ENCODE measurements at regions not wholly inside any gene's neighbourhood (a gene's known extent, or its start where the extent isn't known, plus 50 kb on each side); places are given as distances from the start of the nearest gene placed in this dataset.
A peak's percentile ranks its signal among the peaks of the same experiment; 100 is the strongest.

GRCh38 chr1:95503278-95504030 is 269.4 kb downstream of the RWDD3 start:
- H3K36me3 ChIP-seq (ENCODE audit: insufficient read depth, low read depth, low read length): no peaks in the 10 kb centered on the region
- no peak overlapping the region for H3K4me3 ChIP-seq (ENCODE audit: low read length)
- no peaks in the 10 kb centered on the region for H3K9me3 ChIP-seq (ENCODE audit: insufficient read depth, low read depth, low read length)
- H3K4me1 ChIP-seq (ENCODE audit: insufficient read depth, low read length): peaks cover 8% of the 10 kb centered on the region
- H3K27me3 ChIP-seq (ENCODE audit: insufficient read depth, low read length): no peaks in the 10 kb centered on the region
- H3K27ac ChIP-seq (ENCODE audit: low read length): no peak overlapping the region
- no peak overlapping the region for H3K9ac ChIP-seq (ENCODE audit: low read depth, low read length)

GRCh38 chr1:95504321-95504720 is 270.3 kb downstream of the RWDD3 start:
- Histone ChIP-seq H3K4me3 (ENCODE audit: low read length) (no peak overlapping the region), H3K9ac (ENCODE audit: low read depth, low read length) (peak overlapping the region; percentile 23; the same call in 1 of the 2 replicates), H3K27ac (ENCODE audit: low read length) (no peak overlapping the region), H3K36me3 (ENCODE audit: insufficient read depth, low read depth, low read length) (no peaks in the 10 kb centered on the region), H3K27me3 (ENCODE audit: insufficient read depth, low read length) (no peaks in the 10 kb centered on the region), H3K9me3 (ENCODE audit: insufficient read depth, low read depth, low read length) (no peaks in the 10 kb centered on the region), H3K4me1 (ENCODE audit: insufficient read depth, low read length) (peaks cover 8% of the 10 kb centered on the region)

- no peak overlapping the region for H3K9ac ChIP-seq (ENCODE audit: low read depth, low read length)
- H3K27ac ChIP-seq (ENCODE audit: low read length): no peak overlapping the region
- no peaks in the 10 kb centered on the region for H3K9me3 ChIP-seq (ENCODE audit: insufficient read depth, low read depth, low read length)
- no peaks in the 10 kb centered on the region for H3K27me3 ChIP-seq (ENCODE audit: insufficient read depth, low read length)
- H3K36me3 ChIP-seq (ENCODE audit: insufficient read depth, low read depth, low read length): no peaks in the 10 kb centered on the region
- H3K4me1 ChIP-seq (ENCODE audit: insufficient read depth, low read length): peaks cover 13% of the 10 kb centered on the region
- no peak overlapping the region for H3K4me3 ChIP-seq (ENCODE audit: low read length)
Measured at GRCh38 chr1:95506736-95507414, 272.9 kb downstream of the RWDD3 start.

- Histone ChIP-seq H3K36me3 (ENCODE audit: insufficient read depth, low read depth, low read length) (no peaks in the 10 kb centered on the region), H3K4me1 (ENCODE audit: insufficient read depth, low read length) (peaks cover 15% of the 10 kb centered on the region; the same call in 1 of the 2 replicates), H3K4me3 (ENCODE audit: low read length) (no peak overlapping the region), H3K27me3 (ENCODE audit: insufficient read depth, low read length) (no peaks in the 10 kb centered on the region), H3K9ac (ENCODE audit: low read depth, low read length) (no peak overlapping the region), H3K27ac (ENCODE audit: low read length) (no peak overlapping the region), H3K9me3 (ENCODE audit: insufficient read depth, low read depth, low read length) (no peaks in the 10 kb centered on the region)
Measured at GRCh38 chr1:95509989-95510388, 276.0 kb downstream of the RWDD3 start.

GRCh38 chr1:95512925-95513324 is 278.9 kb downstream of the RWDD3 start:
- H3K36me3 ChIP-seq (ENCODE audit: insufficient read depth, low read depth, low read length): no peaks in the 10 kb centered on the region
- no peaks in the 10 kb centered on the region for H3K9me3 ChIP-seq (ENCODE audit: insufficient read depth, low read depth, low read length)
- peaks cover 22% of the 10 kb centered on the region; the same call in 1 of the 2 replicates for H3K4me1 ChIP-seq (ENCODE audit: insufficient read depth, low read length)
- H3K4me3 ChIP-seq (ENCODE audit: low read length): no peak overlapping the region
- H3K9ac ChIP-seq (ENCODE audit: low read depth, low read length): no peak overlapping the region
- no peak overlapping the region for H3K27ac ChIP-seq (ENCODE audit: low read length)
- no peaks in the 10 kb centered on the region for H3K27me3 ChIP-seq (ENCODE audit: insufficient read depth, low read length)

- H3K27me3 ChIP-seq (ENCODE audit: insufficient read depth, low read length): no peaks in the 10 kb centered on the region
Measured at GRCh38 chr1:95517506-95517905, 283.5 kb downstream of the RWDD3 start.

GRCh38 chr1:95518310-95518709 is 284.3 kb downstream of the RWDD3 start:
- Histone ChIP-seq H3K36me3 (ENCODE audit: insufficient read depth, low read depth, low read length) (no peaks in the 10 kb centered on the region), H3K27ac (ENCODE audit: low read length) (no peak overlapping the region), H3K9ac (ENCODE audit: low read depth, low read length) (no peak overlapping the region), H3K9me3 (ENCODE audit: insufficient read depth, low read depth, low read length) (peaks cover 18% of the 10 kb centered on the region), H3K27me3 (ENCODE audit: insufficient read depth, low read length) (no peaks in the 10 kb centered on the region), H3K4me1 (ENCODE audit: insufficient read depth, low read length) (peaks cover 17% of the 10 kb centered on the region; the same call in 1 of the 2 replicates), H3K4me3 (ENCODE audit: low read length) (peak overlapping the region; percentile 45; the same call in 1 of the 2 replicates)

More at GRCh38 chr1:95517506-95517905, 283.5 kb downstream of the RWDD3 start:
- peaks cover 15% of the 10 kb centered on the region for H3K9me3 ChIP-seq (ENCODE audit: insufficient read depth, low read depth, low read length)
- no peaks in the 10 kb centered on the region for H3K36me3 ChIP-seq (ENCODE audit: insufficient read depth, low read depth, low read length)
- H3K9ac ChIP-seq (ENCODE audit: low read depth, low read length): no peak overlapping the region
- H3K27ac ChIP-seq (ENCODE audit: low read length): no peak overlapping the region
- H3K4me3 ChIP-seq (ENCODE audit: low read length): peak overlapping the region; percentile 45; the same call in 1 of the 2 replicates
- H3K4me1 ChIP-seq (ENCODE audit: insufficient read depth, low read length): peaks cover 21% of the 10 kb centered on the region; the same call in 1 of the 2 replicates

- no peak overlapping the region for H3K27ac ChIP-seq (ENCODE audit: low read length)
- no peaks in the 10 kb centered on the region for H3K36me3 ChIP-seq (ENCODE audit: insufficient read depth, low read depth, low read length)
- H3K9ac ChIP-seq (ENCODE audit: low read depth, low read length): no peak overlapping the region
- no peak overlapping the region for H3K4me3 ChIP-seq (ENCODE audit: low read length)
- H3K27me3 ChIP-seq (ENCODE audit: insufficient read depth, low read length): no peaks in the 10 kb centered on the region
- peaks cover 17% of the 10 kb centered on the region; the same call in 1 of the 2 replicates for H3K4me1 ChIP-seq (ENCODE audit: insufficient read depth, low read length)
- peaks cover 31% of the 10 kb centered on the region for H3K9me3 ChIP-seq (ENCODE audit: insufficient read depth, low read depth, low read length)
Measured at GRCh38 chr1:95520390-95520789, 286.4 kb downstream of the RWDD3 start.

- Histone ChIP-seq H3K36me3 (ENCODE audit: insufficient read depth, low read depth, low read length) (no peaks in the 10 kb centered on the region), H3K9me3 (ENCODE audit: insufficient read depth, low read depth, low read length) (no peaks in the 10 kb centered on the region), H3K9ac (ENCODE audit: low read depth, low read length) (no peak overlapping the region), H3K27me3 (ENCODE audit: insufficient read depth, low read length) (no peaks in the 10 kb centered on the region), H3K4me1 (ENCODE audit: insufficient read depth, low read length) (no peaks in the 10 kb centered on the region), H3K27ac (ENCODE audit: low read length) (no peak overlapping the region), H3K4me3 (ENCODE audit: low read length) (no peak overlapping the region)
Measured at GRCh38 chr1:95532335-95532734, 298.3 kb downstream of the RWDD3 start.

- no peaks in the 10 kb centered on the region for H3K9me3 ChIP-seq (ENCODE audit: insufficient read depth, low read depth, low read length)
- H3K4me1 ChIP-seq (ENCODE audit: insufficient read depth, low read length): no peaks in the 10 kb centered on the region
- no peak overlapping the region for H3K27ac ChIP-seq (ENCODE audit: low read length)
- no peak overlapping the region for H3K9ac ChIP-seq (ENCODE audit: low read depth, low read length)
- H3K36me3 ChIP-seq (ENCODE audit: insufficient read depth, low read depth, low read length): no peaks in the 10 kb centered on the region
- H3K4me3 ChIP-seq (ENCODE audit: low read length): no peak overlapping the region
- no peaks in the 10 kb centered on the region for H3K27me3 ChIP-seq (ENCODE audit: insufficient read depth, low read length)
Measured at GRCh38 chr1:95534985-95535384, 301.0 kb downstream of the RWDD3 start.

GRCh38 chr1:95535614-95536013 is 301.6 kb downstream of the RWDD3 start:
- no peak overlapping the region for H3K4me3 ChIP-seq (ENCODE audit: low read length)
- H3K27me3 ChIP-seq (ENCODE audit: insufficient read depth, low read length): no peaks in the 10 kb centered on the region
- H3K4me1 ChIP-seq (ENCODE audit: insufficient read depth, low read length): no peaks in the 10 kb centered on the region
- H3K9ac ChIP-seq (ENCODE audit: low read depth, low read length): no peak overlapping the region
- no peaks in the 10 kb centered on the region for H3K36me3 ChIP-seq (ENCODE audit: insufficient read depth, low read depth, low read length)
- no peaks in the 10 kb centered on the region for H3K9me3 ChIP-seq (ENCODE audit: insufficient read depth, low read depth, low read length)
- H3K27ac ChIP-seq (ENCODE audit: low read length): no peak overlapping the region

GRCh38 chr1:95536501-95536900 is 302.5 kb downstream of the RWDD3 start:
- no peak overlapping the region for H3K4me3 ChIP-seq (ENCODE audit: low read length)
- no peak overlapping the region for H3K9ac ChIP-seq (ENCODE audit: low read depth, low read length)
- H3K36me3 ChIP-seq (ENCODE audit: insufficient read depth, low read depth, low read length): no peaks in the 10 kb centered on the region
- no peaks in the 10 kb centered on the region for H3K9me3 ChIP-seq (ENCODE audit: insufficient read depth, low read depth, low read length)
- no peak overlapping the region for H3K27ac ChIP-seq (ENCODE audit: low read length)
- H3K27me3 ChIP-seq (ENCODE audit: insufficient read depth, low read length): no peaks in the 10 kb centered on the region
- H3K4me1 ChIP-seq (ENCODE audit: insufficient read depth, low read length): no peaks in the 10 kb centered on the region
